ENCODE measurements at regions not wholly inside any gene's neighbourhood (a gene's known extent, or its start where the extent isn't known, plus 50 kb on each side); places are given as distances from the start of the nearest gene placed in this dataset.

DNA sequence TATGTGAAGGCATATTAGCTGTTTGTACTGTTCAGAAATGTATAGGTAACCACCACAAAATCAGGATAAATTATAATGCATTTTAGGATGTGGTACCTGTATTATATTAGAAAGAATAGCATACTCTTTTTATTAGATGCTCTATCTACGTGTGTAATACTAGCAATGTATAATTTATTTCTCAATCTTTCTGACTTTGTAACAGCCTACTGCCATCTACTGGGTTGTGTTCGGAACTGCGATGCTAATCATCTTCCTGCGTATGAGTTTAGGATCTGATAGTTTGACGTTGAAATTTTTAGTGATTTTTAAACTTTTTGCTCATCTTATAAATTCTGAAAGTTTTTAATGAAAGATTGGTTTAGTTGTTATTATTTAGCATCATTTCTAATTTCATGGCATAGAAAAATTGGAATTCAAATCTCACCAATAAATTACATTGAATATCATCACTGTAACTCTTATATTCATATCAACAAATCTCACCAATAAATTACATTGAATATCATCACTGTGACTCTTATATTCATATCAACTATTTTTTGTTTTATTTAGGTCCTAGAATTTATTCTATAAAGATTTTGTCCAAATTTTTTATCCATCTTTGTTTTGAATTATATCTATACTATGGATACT lies 322.7 kb upstream of the ZNF717 start:
- peak in 1 of 2 donors; percentile 1 for DNase-seq

DNA sequence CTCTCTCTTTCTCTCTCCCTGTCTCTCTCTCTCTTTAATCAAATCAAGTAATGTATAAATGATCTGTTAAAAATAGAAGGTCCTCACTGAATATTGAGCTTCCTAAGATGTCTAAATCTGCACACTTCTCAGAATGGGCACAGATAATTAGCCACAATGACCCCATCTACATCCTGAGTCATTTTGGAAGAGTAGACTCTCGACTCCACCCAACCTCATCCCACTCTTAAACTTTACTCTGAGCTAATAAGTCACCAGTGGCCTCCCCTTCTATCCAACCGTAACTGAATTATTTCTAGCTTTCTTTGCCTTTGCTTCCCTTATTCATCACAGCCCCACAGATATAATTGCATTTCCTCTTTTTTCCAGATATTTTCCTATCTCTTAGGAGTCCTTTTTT lies 326.5 kb upstream of the ZNF717 start:
- H3K4me3 Mint-ChIP-seq, result no peak overlapping the region
- no peak for DNase-seq
- no peak for ATAC-seq (replicated peaks in 1 of 2)
- no peak overlapping the region for H3K27ac Mint-ChIP-seq
- no peaks in the 10 kb centered on the region for H3K4me1 Mint-ChIP-seq (ENCODE audit: low read depth)
- peaks cover 0 to 2% of the 10 kb centered on the region in 2 donors for H3K36me3 Mint-ChIP-seq (ENCODE audit: insufficient read depth in 2 of 2)
- H3K9me3 Mint-ChIP-seq, result peaks cover 2 to 4% of the 10 kb centered on the region in 2 donors
- H3K27me3 Mint-ChIP-seq (ENCODE audit: low read depth), result no peaks in the 10 kb centered on the region

More for the DNA sequence above, 322.7 kb upstream of the ZNF717 start:
- H3K9me3 Mint-ChIP-seq, result peaks cover 2 to 4% of the 10 kb centered on the region in 2 donors
- no peak overlapping the region for H3K4me3 Mint-ChIP-seq
- no peaks in the 10 kb centered on the region for H3K27me3 Mint-ChIP-seq (ENCODE audit: low read depth)
- H3K36me3 Mint-ChIP-seq (ENCODE audit: insufficient read depth in 2 of 2), result peaks cover 0 to 2% of the 10 kb centered on the region in 2 donors
- ATAC-seq (replicated peaks in 1 of 2), result no peak
- no peak overlapping the region for H3K27ac Mint-ChIP-seq
- no peaks in the 10 kb centered on the region for H3K4me1 Mint-ChIP-seq (ENCODE audit: low read depth)

DNA sequence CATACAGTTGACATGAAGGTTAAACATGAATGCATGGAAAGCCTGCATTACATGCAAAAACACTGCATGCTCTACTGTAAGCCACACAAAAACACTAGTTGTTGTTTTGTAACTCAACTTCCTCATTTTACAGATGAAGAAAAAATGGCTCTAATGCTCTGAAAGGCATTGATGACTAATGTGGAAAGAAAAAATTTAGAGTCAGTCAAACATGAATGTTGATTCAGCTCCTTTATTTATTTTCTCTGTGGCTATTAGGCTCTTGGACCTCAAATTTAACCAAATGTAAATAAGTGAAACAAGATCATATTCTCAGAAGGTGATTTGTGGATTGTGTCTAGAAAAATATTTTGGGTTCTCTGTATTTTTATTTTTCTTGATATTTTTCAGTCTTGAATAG lies 336.7 kb upstream of the ZNF717 start:
- Mint-ChIP-seq H3K4me3 (no peak overlapping the region), H3K27ac (no peak overlapping the region), H3K27me3 (ENCODE audit: low read depth) (no peaks in the 10 kb centered on the region), H3K36me3 (ENCODE audit: insufficient read depth in 2 of 2) (no peaks in the 10 kb centered on the region), H3K9me3 (peaks cover 1 to 8% of the 10 kb centered on the region in 2 donors), H3K4me1 (ENCODE audit: low read depth) (no peaks in the 10 kb centered on the region)
- ATAC-seq (replicated peaks in 1 of 2) (no peak), DNase-seq (no peak)

DNA sequence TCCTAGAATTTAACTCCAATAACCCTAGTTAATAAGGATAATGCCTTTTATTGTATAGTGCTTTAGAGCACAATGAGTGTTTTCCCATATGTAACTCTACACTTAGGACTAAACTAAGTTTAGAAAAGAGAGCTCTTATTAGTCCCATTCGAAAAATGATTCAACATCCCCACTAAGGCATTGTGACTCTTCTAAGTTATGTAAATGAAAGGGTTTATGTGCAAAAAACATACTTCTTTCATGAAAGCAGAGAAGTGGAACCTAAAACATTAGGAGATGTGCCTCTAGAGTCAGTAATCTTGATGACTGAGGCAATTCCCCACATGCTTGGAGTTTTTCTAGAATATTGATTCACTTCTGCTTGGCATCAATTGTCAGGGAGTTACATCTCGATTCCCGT lies 344.1 kb upstream of the ZNF717 start:
- H3K27me3 Mint-ChIP-seq (ENCODE audit: low read depth), result no peaks in the 10 kb centered on the region
- no peak for DNase-seq
- no peak overlapping the region for H3K27ac Mint-ChIP-seq
- H3K9me3 Mint-ChIP-seq, result peaks cover 5 to 7% of the 10 kb centered on the region in 2 donors
- no peak overlapping the region for H3K4me3 Mint-ChIP-seq
- H3K4me1 Mint-ChIP-seq (ENCODE audit: low read depth), result no peaks in the 10 kb centered on the region
- ATAC-seq (replicated peaks in 1 of 2), result no peak
- H3K36me3 Mint-ChIP-seq (ENCODE audit: insufficient read depth in 2 of 2), result no peaks in the 10 kb centered on the region

DNA sequence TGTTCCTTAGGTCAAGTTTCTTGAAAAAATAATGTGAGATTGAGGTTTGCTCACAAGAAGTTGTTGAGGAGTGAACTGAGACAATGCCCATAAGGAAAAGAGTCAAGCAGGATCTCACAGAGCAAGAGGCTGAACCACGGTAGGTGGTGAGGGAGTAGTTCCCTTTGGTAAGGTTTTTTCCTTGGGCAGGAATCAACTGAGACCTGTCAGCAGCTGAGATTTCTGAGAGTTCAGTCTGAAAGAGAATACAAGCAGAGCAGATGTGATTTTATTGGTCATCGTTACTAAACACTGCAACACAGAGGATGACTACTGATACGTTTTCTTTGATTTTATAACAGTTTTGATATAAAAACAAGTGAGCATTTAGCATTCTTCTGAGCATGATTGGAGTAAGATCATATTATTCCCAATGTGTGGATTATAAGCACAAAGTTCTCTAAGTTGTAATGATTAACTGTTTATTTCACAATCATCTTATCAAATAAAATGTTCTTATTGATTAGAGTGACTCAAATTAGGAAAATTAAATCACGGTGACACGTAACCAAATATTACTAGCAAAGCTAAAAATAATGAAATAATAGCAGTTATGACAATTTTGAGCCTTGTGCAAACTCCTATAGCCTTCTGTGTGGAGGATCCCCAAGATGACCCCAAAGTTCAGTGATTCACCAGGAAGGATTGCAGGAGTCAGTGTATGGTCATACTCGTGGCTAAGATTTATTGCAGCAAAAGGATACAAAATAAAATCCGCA lies 346.2 kb upstream of the ZNF717 start:
- Mint-ChIP-seq H3K4me1 (ENCODE audit: low read depth) (no peaks in the 10 kb centered on the region), H3K36me3 (ENCODE audit: insufficient read depth in 2 of 2) (no peaks in the 10 kb centered on the region), H3K9me3 (peaks cover 3 to 5% of the 10 kb centered on the region in 2 donors), H3K4me3 (no peak overlapping the region), H3K27ac (no peak overlapping the region), H3K27me3 (ENCODE audit: low read depth) (no peaks in the 10 kb centered on the region)
- ATAC-seq (replicated peaks in 1 of 2), result no peak
- DNase-seq, result no peak

DNA sequence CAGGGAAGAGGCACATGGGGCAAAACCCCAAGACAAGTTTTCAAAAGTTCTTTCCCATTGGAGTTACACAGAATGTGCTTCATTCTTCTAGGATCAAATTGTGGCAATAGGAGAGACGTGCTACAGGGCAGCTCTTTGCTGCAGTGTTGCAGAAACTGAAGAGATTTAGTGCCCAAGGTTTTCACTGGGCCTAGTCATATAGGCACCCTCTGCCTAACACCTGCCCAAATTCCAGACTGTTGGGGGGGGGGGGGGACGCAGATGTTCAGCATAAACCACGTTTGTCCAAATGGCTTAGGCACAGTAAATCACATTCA lies 346.8 kb upstream of the ZNF717 start:
- H3K27ac Mint-ChIP-seq, result no peak overlapping the region
- H3K27me3 Mint-ChIP-seq (ENCODE audit: low read depth), result no peaks in the 10 kb centered on the region
- ATAC-seq (replicated peaks in 1 of 2), result no peak
- DNase-seq, result no peak
- no peak overlapping the region for H3K4me3 Mint-ChIP-seq
- peaks cover 3 to 5% of the 10 kb centered on the region in 2 donors for H3K9me3 Mint-ChIP-seq
- no peaks in the 10 kb centered on the region for H3K36me3 Mint-ChIP-seq (ENCODE audit: insufficient read depth in 2 of 2)
- H3K4me1 Mint-ChIP-seq (ENCODE audit: low read depth), result no peaks in the 10 kb centered on the region

DNA sequence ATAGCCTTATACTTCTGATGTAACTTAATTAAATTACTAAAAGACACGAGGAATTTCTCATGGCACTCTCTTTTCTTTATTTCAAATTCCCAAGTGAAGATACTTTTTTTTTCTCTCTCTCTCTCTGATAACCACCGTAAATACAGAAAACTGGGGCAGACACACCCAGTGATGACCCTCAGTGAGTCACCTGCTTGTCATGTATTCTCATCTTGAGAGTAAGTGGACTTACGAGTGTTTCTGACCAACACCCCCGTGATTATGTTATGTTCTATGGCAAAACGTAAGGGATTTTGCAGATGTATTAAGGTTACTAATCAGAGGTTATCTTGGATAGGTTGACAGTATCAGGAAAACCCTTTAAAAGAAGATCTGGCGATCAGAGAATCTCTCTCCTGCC lies 348.8 kb upstream of the ZNF717 start:
- Mint-ChIP-seq H3K36me3 (ENCODE audit: insufficient read depth in 2 of 2) (no peaks in the 10 kb centered on the region), H3K4me1 (ENCODE audit: low read depth) (no peaks in the 10 kb centered on the region), H3K27me3 (ENCODE audit: low read depth) (no peaks in the 10 kb centered on the region), H3K9me3 (peaks cover 3 to 4% of the 10 kb centered on the region in 2 donors), H3K27ac (no peak overlapping the region), H3K4me3 (no peak overlapping the region)
- ATAC-seq (replicated peaks in 1 of 2) (no peak), DNase-seq (no peak)

DNA sequence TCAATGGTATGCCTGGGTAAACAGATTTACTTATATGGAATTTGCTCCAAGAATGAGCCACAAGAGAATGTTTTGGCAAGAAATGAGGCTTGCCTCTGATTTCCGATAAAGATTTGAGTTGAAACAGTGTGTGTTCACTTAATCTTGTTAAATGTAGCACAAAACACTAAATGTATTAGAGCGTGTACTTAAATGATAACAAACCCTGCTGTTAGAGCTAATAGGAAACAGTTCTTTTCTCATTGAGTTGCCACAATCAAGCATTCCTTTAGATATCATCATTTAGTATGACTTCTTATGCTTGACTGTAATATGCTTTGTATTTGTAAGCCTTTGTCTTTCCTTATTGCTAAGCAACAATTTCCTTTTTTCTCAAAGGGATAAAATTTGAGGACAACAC lies 353.6 kb upstream of the ZNF717 start:
- no peaks in the 10 kb centered on the region for H3K4me1 Mint-ChIP-seq (ENCODE audit: low read depth)
- H3K36me3 Mint-ChIP-seq (ENCODE audit: insufficient read depth in 2 of 2), result no peaks in the 10 kb centered on the region
- H3K27me3 Mint-ChIP-seq (ENCODE audit: low read depth), result no peaks in the 10 kb centered on the region
- DNase-seq, result no peak
- H3K4me3 Mint-ChIP-seq, result no peak overlapping the region
- peaks cover 1 to 4% of the 10 kb centered on the region in 2 donors for H3K9me3 Mint-ChIP-seq
- no peak for ATAC-seq (replicated peaks in 1 of 2)
- H3K27ac Mint-ChIP-seq, result no peak overlapping the region

DNA sequence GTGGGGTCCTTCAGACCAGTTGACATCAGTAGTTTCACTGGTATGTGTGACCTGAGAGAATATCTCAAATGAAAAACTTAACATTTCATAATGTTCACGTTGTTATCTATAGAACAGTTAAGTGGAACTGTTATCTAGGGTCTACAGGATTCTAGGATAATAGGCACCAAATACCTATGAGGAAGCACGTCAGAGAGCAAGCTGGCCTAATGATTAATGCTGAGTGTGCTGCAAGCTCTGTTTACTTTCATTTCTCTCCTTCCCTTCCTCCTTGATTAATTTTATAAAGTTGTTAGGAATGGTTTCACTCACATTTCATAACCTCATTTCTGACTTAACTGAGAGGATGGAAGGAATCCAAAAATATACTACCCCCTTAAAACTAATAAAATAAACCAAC lies 362.5 kb upstream of the ZNF717 start:
- no peak overlapping the region for H3K4me3 Mint-ChIP-seq
- no peak for ATAC-seq (replicated peaks in 1 of 2)

DNA sequence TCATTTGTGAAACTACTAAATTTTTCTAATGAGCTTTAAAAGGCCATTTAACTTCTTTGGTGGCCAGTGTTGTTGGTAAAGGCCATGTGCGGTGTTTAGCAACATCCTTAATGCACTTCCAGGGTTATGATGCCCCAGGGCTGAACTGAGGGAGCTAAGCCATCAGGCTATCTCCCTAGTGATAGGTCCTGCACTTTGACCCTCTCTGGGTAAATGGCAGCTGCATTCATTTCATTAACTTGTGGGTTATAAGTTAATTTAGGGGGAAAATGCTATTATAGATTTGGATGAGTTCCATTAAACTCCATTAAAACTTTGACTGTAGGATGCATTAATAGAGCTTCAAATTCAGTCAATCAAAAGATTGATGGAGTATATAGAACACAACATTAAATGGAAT lies 366.7 kb upstream of the ZNF717 start:
- no peak for DNase-seq

More for the DNA sequence above, 362.5 kb upstream of the ZNF717 start:
- H3K36me3 Mint-ChIP-seq (ENCODE audit: insufficient read depth in 2 of 2), result no peaks in the 10 kb centered on the region
- H3K27ac Mint-ChIP-seq, result no peak overlapping the region
- H3K9me3 Mint-ChIP-seq, result peaks cover 7 to 9% of the 10 kb centered on the region in 2 donors
- DNase-seq, result no peak
- no peaks in the 10 kb centered on the region for H3K27me3 Mint-ChIP-seq (ENCODE audit: low read depth)
- no peaks in the 10 kb centered on the region for H3K4me1 Mint-ChIP-seq (ENCODE audit: low read depth)

DNA sequence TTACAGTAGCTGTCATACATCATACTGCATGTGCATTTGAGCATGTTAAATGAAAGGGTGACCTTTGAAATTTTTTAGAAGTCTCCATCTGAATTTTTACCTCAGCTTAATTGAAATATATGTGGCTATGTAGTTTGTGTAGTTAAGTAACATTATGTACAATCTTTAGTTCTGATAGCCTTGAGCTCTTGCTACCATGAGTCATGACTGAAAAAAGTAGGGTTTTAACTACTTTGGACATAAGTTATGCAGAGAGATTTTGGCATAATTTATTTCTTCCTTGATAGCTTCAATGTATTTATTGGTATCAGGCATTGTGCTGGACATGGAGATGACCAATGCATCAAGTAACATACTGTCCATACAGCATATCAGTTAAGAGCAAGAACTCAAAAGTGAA lies 376.5 kb upstream of the ZNF717 start:
- Mint-ChIP-seq H3K9me3 (peaks cover 3 to 7% of the 10 kb centered on the region in 2 donors), H3K27ac (no peak overlapping the region), H3K27me3 (ENCODE audit: low read depth) (no peaks in the 10 kb centered on the region), H3K4me3 (no peak overlapping the region), H3K36me3 (ENCODE audit: insufficient read depth in 2 of 2) (no peaks in the 10 kb centered on the region), H3K4me1 (ENCODE audit: low read depth) (no peaks in the 10 kb centered on the region)
- no peak for ATAC-seq (replicated peaks in 1 of 2)
- no peak for DNase-seq

More for the DNA sequence above, 366.7 kb upstream of the ZNF717 start:
- Mint-ChIP-seq H3K27ac (no peak overlapping the region), H3K36me3 (ENCODE audit: insufficient read depth in 2 of 2) (no peaks in the 10 kb centered on the region), H3K9me3 (peaks cover 5 to 8% of the 10 kb centered on the region in 2 donors), H3K4me1 (ENCODE audit: low read depth) (no peaks in the 10 kb centered on the region), H3K4me3 (no peak overlapping the region), H3K27me3 (ENCODE audit: low read depth) (no peaks in the 10 kb centered on the region)
- ATAC-seq (replicated peaks in 1 of 2), result no peak

DNA sequence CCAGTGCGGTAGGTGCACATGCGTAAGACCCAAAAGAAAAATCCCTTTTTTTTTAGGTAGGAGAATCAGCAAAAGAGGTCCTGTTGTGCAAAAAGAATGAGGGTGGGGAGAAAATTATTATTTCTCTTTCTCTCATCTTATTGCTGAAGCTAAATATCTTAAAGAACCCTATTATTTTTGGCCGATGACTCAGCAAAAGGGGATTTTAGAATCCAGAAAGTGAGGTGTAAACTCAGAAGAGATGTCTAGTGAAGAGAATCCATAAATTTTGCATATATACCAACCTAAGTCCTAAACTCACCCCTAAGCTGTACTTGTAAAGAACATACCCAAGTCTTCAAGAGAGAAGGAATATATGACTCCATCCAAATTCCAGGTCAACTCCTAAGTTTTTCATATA lies 386.3 kb upstream of the ZNF717 start:
- peaks cover 0 to 2% of the 10 kb centered on the region in 2 donors for H3K36me3 Mint-ChIP-seq (ENCODE audit: insufficient read depth in 2 of 2)
- no peaks in the 10 kb centered on the region for H3K4me1 Mint-ChIP-seq (ENCODE audit: low read depth)
- no peaks in the 10 kb centered on the region for H3K27me3 Mint-ChIP-seq (ENCODE audit: low read depth)
- DNase-seq (no peak), ATAC-seq (replicated peaks in 1 of 2) (no peak)
- no peak overlapping the region for H3K27ac Mint-ChIP-seq
- peaks cover 4 to 7% of the 10 kb centered on the region in 2 donors for H3K9me3 Mint-ChIP-seq
- no peak overlapping the region for H3K4me3 Mint-ChIP-seq

DNA sequence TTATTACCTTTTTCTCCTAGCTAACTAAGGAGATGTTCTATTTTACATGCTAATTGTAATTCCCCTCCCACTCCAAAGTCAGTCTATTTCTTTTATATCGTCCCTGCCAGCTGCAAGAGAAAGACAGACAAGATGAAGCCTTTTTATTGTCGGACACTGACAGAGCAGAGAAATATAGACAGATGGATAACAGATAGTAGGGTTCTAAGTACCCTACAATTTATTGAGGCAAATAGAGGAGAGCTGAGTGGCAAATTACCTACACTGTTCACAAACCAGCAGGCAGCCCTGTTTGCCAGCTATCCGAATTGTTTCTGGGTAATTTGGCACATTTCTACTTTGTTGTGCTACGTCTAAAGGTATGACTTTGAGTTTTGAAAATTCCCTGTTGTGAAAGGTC lies 392.3 kb upstream of the ZNF717 start:
- no peaks in the 10 kb centered on the region for H3K27me3 Mint-ChIP-seq (ENCODE audit: low read depth)
- no peak for ATAC-seq (replicated peaks in 1 of 2)

DNA sequence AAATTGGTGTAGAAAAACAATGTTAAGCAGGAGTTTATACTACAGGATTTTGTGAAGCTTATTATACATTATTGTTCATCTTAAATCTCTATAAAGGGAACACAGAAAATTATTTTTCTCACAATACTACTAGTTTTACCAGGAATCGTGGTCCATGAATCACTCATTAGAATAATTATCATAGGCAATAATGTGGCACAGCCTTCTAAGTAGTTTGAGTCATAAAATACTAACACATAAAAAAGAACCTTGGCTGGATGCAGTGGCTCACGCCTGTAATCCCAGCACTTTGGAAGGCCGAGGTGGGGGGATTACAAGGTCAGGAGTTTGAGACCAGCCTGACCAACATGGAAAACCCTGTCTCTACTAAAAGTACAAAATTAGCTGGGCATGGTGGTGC lies 393.1 kb upstream of the ZNF717 start:
- no peaks in the 10 kb centered on the region for H3K4me1 Mint-ChIP-seq (ENCODE audit: low read depth)
- no peak for ATAC-seq (replicated peaks in 1 of 2)
- no peaks in the 10 kb centered on the region for H3K27me3 Mint-ChIP-seq (ENCODE audit: low read depth)
- no peak overlapping the region for H3K4me3 Mint-ChIP-seq
- peaks cover 11 to 15% of the 10 kb centered on the region in 2 donors for H3K9me3 Mint-ChIP-seq
- no peaks in the 10 kb centered on the region for H3K36me3 Mint-ChIP-seq (ENCODE audit: insufficient read depth in 2 of 2)
- H3K27ac Mint-ChIP-seq, result no peak overlapping the region
- no peak for DNase-seq

More for the DNA sequence above, 392.3 kb upstream of the ZNF717 start:
- peaks cover 11 to 12% of the 10 kb centered on the region in 2 donors for H3K9me3 Mint-ChIP-seq
- H3K4me1 Mint-ChIP-seq (ENCODE audit: low read depth), result no peaks in the 10 kb centered on the region
- no peak for DNase-seq
- H3K27ac Mint-ChIP-seq, result no peak overlapping the region
- H3K4me3 Mint-ChIP-seq, result no peak overlapping the region
- H3K36me3 Mint-ChIP-seq (ENCODE audit: insufficient read depth in 2 of 2), result no peaks in the 10 kb centered on the region
